ENCODE measurements at regions not wholly inside any gene's neighbourhood (a gene's known extent, or its start where the extent isn't known, plus 50 kb on each side); places are given as distances from the start of the nearest gene placed in this dataset.
A peak's percentile ranks its signal among the peaks of the same experiment; 100 is the strongest.

- TF ChIP-seq CTCF (IDR thresholded peaks at IDR 0.05; ENCODE audit: low read depth, low read length, missing control alignments) = no peak
- no peak for DNase-seq (ENCODE audit: extremely low read depth, low read depth)
Measured at GRCh38 chr2:219906114-219907010, 278.9 kb downstream of the SLC4A3 start.

DNA sequence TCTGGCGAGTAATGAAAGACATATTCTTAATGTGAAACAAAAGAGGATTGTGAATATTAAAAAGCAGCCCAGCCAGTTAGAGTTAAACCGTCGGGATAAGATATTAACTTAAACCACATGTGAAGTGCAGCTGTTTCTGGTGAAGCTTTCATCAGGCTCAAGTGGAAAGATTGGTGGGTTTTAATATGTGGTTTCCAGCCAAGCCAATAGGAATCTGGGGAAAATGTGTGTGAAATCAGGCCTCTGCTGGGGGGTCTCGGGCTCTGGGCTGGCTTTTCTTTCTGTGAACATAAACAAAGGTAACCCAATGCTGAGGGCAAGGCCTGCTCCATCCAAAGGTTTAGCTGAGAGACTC lies 279.6 kb downstream of the SLC4A3 start:
- no peak for DNase-seq (ENCODE audit: extremely low read depth, low read depth)
- TF ChIP-seq CTCF (IDR thresholded peaks at IDR 0.05; ENCODE audit: low read depth, low read length, missing control alignments) = no peak
- no peak overlapping the region for H3K4me3 ChIP-seq (replicated peaks; ENCODE audit: low read depth, low read length)

More at GRCh38 chr2:219906114-219907010, 278.9 kb downstream of the SLC4A3 start:
- H3K4me3 ChIP-seq (replicated peaks; ENCODE audit: low read depth, low read length) = no peak overlapping the region

- TF ChIP-seq CTCF (IDR thresholded peaks at IDR 0.05; ENCODE audit: low read depth, low read length, missing control alignments) = no peak
- DNase-seq (ENCODE audit: extremely low read depth, low read depth) = no peak
- H3K4me3 ChIP-seq (replicated peaks; ENCODE audit: low read depth, low read length) = no peak overlapping the region
Measured at GRCh38 chr2:219908538-219908937, 281.1 kb downstream of the SLC4A3 start.

DNA sequence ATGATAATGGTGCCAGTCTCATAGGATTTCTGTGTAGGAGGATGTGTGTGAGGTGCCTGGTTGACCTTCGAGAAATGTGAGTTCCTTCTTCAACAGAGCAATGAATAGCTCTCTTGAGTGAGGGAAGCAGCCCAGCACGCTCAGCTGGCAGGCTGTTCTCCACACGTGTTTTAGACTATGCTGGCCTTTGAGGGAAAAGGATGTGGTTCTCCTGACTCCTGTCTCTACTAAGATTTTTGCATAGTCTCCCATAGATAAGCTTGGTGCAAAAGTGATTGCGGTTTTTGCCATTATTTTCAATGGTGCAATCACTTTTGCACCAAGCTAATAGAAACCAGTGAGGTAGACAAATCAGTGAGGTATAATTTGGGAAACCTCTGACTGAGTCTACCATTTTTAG lies 284.1 kb downstream of the SLC4A3 start:
- H3K4me3 ChIP-seq (replicated peaks; ENCODE audit: low read depth, low read length) = no peak overlapping the region
- TF ChIP-seq CTCF (IDR thresholded peaks at IDR 0.05; ENCODE audit: low read depth, low read length, missing control alignments) = no peak
- DNase-seq (ENCODE audit: extremely low read depth, low read depth) = no peak

GRCh38 chr2:219912491-219912921 lies 285.1 kb downstream of the SLC4A3 start:
- peak; percentile 15 for TF ChIP-seq CTCF (IDR thresholded peaks at IDR 0.05; ENCODE audit: low read depth, low read length, missing control alignments)
- DNase-seq (ENCODE audit: extremely low read depth, low read depth) = no peak
- H3K4me3 ChIP-seq (replicated peaks; ENCODE audit: low read depth, low read length) = no peak overlapping the region

GRCh38 chr2:219914577-219914976 lies 287.1 kb downstream of the SLC4A3 start:
- no peak overlapping the region for H3K4me3 ChIP-seq (replicated peaks; ENCODE audit: low read depth, low read length)
- TF ChIP-seq CTCF (IDR thresholded peaks at IDR 0.05; ENCODE audit: low read depth, low read length, missing control alignments) = no peak
- DNase-seq (ENCODE audit: extremely low read depth, low read depth) = no peak

Measured in HFF-Myc (cell line).